SK-N-SH treated with all-trans-retinoic acid at 6 μM for 48 hours (cell line): ENCODE measurements at regions not wholly inside any gene's neighbourhood (a gene's known extent, or its start where the extent isn't known, plus 50 kb on each side); places are given as distances from the start of the nearest gene placed in this dataset.

Experiments used
- ATAC-seq: fragments of 200-7000 bp; cut with Tn5 transposase; 3 replicates; pipeline ENCODE4 v1.9.1; 2020; ENCODE audit warnings: mild to moderate bottlenecking, moderate library complexity
- BACH2 ChIP-seq: fragments of 250-450 bp; sonication (Bioruptor Pico); IDR thresholded peaks from 2 replicates; pipeline ENCODE4 v1.9.0; 2021; ENCODE audit warnings: mild to moderate bottlenecking, borderline replicate concordance
- CREB5 ChIP-seq: fragments of 250-450 bp; sonication (Bioruptor Pico); IDR thresholded peaks from 2 replicates; pipeline ENCODE4 v1.5.1; 2020; ENCODE audit warnings: low read depth, mild to moderate bottlenecking, moderate library complexity
- CSDC2 ChIP-seq: fragments of 250-450 bp; sonication (Bioruptor Pico); IDR thresholded peaks from 2 replicates; pipeline ENCODE4 v1.5.0; 2020; ENCODE audit warnings: mild to moderate bottlenecking, moderate library complexity
- CSRNP3 ChIP-seq: fragments of 250-450 bp; sonication (Bioruptor Pico); IDR thresholded peaks from 2 replicates; pipeline ENCODE4 v1.5.1; 2021; ENCODE audit warnings: mild to moderate bottlenecking, moderate library complexity
- ESRRG ChIP-seq: fragments of 250-450 bp; sonication (Bioruptor Pico); IDR thresholded peaks from 2 replicates; pipeline ENCODE4 v1.6.1; 2021; ENCODE audit warnings: mild to moderate bottlenecking
- GLIS3 ChIP-seq: fragments of 250-450 bp; sonication (Bioruptor Pico); IDR thresholded peaks from 2 replicates; pipeline ENCODE4 v1.5.0; 2020; ENCODE audit warnings: mild to moderate bottlenecking, moderate library complexity
- ISL1 ChIP-seq: fragments of 250-450 bp; sonication (Bioruptor Pico); IDR thresholded peaks from 2 replicates; pipeline ENCODE4 v2.1.2; 2022; ENCODE audit warnings: mild to moderate bottlenecking, moderate library complexity
- OSR1 ChIP-seq: fragments of 250-450 bp; sonication (Bioruptor Pico); IDR thresholded peaks from 2 replicates; pipeline ENCODE4 v1.8.0; 2022; ENCODE audit warnings: moderate library complexity, mild to moderate bottlenecking, inconsistent platforms
- PPARA ChIP-seq: fragments of 250-450 bp; sonication (Bioruptor Pico); IDR thresholded peaks from 2 replicates; pipeline ENCODE4 v1.5.0; 2020; ENCODE audit warnings: mild to moderate bottlenecking, borderline replicate concordance
- RARB ChIP-seq: fragments of 250-450 bp; sonication (Bioruptor Pico); IDR thresholded peaks from 2 replicates; pipeline ENCODE4 v1.8.0; 2021; ENCODE audit warnings: mild to moderate bottlenecking, moderate library complexity
- SNAI2 ChIP-seq: fragments of 250-450 bp; sonication (Bioruptor Pico); IDR thresholded peaks from 2 replicates; pipeline ENCODE4 v1.5.0; 2020; ENCODE audit warnings: mild to moderate bottlenecking, moderate library complexity
- TOX ChIP-seq: fragments of 250-450 bp; sonication (Bioruptor Pico); IDR thresholded peaks from 2 replicates; pipeline ENCODE4 v1.8.0; 2021; ENCODE audit warnings: mild to moderate bottlenecking, moderate library complexity, borderline replicate concordance
- ZC3H10 ChIP-seq: fragments of 250-450 bp; sonication (Bioruptor Pico); IDR thresholded peaks from 2 replicates; pipeline ENCODE4 v1.5.1; 2021; ENCODE audit warnings: mild to moderate bottlenecking, moderate library complexity
- ZFP3 ChIP-seq: fragments of 250-450 bp; sonication (Bioruptor Pico); IDR thresholded peaks from 2 replicates; pipeline ENCODE4 v1.5.0; 2020; ENCODE audit warnings: mild to moderate bottlenecking, moderate library complexity
- ZNF70 ChIP-seq: fragments of 450-650 bp; formaldehyde crosslinking; IDR thresholded peaks from 2 replicates; pipeline ENCODE4 v1.5.0; 2020; ENCODE audit warnings: mild to moderate bottlenecking, moderate library complexity
- ZNF8 ChIP-seq: fragments of 450-650 bp; formaldehyde crosslinking; IDR thresholded peaks from 2 replicates; pipeline ENCODE4 v1.5.0; 2020; ENCODE audit warnings: mild to moderate bottlenecking, moderate library complexity
- TF ChIP-seq, protein P1 (sequence below): fragments of 250-450 bp; sonication (Bioruptor Pico); IDR thresholded peaks from 2 replicates; pipeline ENCODE4 v1.5.0; 2020; ENCODE audit warnings: mild to moderate bottlenecking, moderate library complexity
- TF ChIP-seq, protein P2 (sequence below): fragments of 250-450 bp; sonication (Bioruptor Pico); IDR thresholded peaks from 2 replicates; pipeline ENCODE4 v1.8.0; 2020; ENCODE audit warnings: mild to moderate bottlenecking, moderate library complexity, borderline replicate concordance

DNA sequence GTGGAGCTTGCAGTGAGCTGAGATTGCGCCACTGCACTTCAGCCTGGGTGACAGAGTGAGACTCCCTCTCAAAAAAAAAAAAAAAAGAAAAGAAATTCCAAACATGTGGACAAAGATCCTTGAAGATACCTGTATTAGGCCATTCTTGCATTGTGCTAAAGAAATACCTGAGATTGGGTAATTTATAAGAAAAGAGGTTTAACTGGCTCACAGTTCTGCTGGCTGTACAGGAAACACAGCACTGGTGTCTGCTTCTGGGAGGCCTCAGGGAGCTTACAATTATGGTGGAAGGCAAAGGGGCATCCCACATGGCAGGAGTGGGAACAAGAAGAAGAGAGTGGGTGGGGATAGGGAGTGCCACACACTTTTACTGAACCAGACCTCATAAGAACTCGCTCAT is 140.1 kb downstream of the SS18 start:
- ATAC-seq, result no peak
- no peak for TF ChIP-seq BACH2 (CRISPR knock-in tag)
- TF ChIP-seq ZFP3, result no peak
- TF ChIP-seq, protein P1, sequence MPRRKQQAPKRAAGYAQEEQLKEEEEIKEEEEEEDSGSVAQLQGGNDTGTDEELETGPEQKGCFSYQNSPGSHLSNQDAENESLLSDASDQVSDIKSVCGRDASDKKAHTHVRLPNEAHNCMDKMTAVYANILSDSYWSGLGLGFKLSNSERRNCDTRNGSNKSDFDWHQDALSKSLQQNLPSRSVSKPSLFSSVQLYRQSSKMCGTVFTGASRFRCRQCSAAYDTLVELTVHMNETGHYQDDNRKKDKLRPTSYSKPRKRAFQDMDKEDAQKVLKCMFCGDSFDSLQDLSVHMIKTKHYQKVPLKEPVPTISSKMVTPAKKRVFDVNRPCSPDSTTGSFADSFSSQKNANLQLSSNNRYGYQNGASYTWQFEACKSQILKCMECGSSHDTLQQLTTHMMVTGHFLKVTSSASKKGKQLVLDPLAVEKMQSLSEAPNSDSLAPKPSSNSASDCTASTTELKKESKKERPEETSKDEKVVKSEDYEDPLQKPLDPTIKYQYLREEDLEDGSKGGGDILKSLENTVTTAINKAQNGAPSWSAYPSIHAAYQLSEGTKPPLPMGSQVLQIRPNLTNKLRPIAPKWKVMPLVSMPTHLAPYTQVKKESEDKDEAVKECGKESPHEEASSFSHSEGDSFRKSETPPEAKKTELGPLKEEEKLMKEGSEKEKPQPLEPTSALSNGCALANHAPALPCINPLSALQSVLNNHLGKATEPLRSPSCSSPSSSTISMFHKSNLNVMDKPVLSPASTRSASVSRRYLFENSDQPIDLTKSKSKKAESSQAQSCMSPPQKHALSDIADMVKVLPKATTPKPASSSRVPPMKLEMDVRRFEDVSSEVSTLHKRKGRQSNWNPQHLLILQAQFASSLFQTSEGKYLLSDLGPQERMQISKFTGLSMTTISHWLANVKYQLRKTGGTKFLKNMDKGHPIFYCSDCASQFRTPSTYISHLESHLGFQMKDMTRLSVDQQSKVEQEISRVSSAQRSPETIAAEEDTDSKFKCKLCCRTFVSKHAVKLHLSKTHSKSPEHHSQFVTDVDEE (CRISPR knock-in tag), result no peak
- no peak for TF ChIP-seq ZNF70 (CRISPR knock-in tag)
- TF ChIP-seq ZNF8 (CRISPR knock-in tag), result no peak
- TF ChIP-seq, protein P2, sequence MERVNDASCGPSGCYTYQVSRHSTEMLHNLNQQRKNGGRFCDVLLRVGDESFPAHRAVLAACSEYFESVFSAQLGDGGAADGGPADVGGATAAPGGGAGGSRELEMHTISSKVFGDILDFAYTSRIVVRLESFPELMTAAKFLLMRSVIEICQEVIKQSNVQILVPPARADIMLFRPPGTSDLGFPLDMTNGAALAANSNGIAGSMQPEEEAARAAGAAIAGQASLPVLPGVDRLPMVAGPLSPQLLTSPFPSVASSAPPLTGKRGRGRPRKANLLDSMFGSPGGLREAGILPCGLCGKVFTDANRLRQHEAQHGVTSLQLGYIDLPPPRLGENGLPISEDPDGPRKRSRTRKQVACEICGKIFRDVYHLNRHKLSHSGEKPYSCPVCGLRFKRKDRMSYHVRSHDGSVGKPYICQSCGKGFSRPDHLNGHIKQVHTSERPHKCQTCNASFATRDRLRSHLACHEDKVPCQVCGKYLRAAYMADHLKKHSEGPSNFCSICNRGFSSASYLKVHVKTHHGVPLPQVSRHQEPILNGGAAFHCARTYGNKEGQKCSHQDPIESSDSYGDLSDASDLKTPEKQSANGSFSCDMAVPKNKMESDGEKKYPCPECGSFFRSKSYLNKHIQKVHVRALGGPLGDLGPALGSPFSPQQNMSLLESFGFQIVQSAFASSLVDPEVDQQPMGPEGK (CRISPR knock-in tag), result no peak
- no peak for TF ChIP-seq ZC3H10 (CRISPR knock-in tag)
- TF ChIP-seq GLIS3 (CRISPR knock-in tag), result no peak
- no peak for TF ChIP-seq SNAI2
- TF ChIP-seq OSR1, result no peak
- no peak for TF ChIP-seq RARB
- TF ChIP-seq ESRRG (CRISPR knock-in tag), result no peak
- TF ChIP-seq, all 23 proteins: peak for 0

GRCh38 chr18:25946540-25946939 is 143.9 kb downstream of the SS18 start:
- TF ChIP-seq ZC3H10 (CRISPR knock-in tag) (no peak), ISL1 (CRISPR knock-in tag) (no peak), SNAI2 (no peak), ESRRG (CRISPR knock-in tag) (no peak), ZNF70 (CRISPR knock-in tag) (no peak), TOX (CRISPR knock-in tag) (no peak), CREB5 (CRISPR knock-in tag) (no peak), ZNF8 (CRISPR knock-in tag) (no peak), CSRNP3 (CRISPR knock-in tag) (no peak), PPARA (CRISPR knock-in tag) (no peak), GLIS3 (CRISPR knock-in tag) (no peak), CSDC2 (CRISPR knock-in tag) (no peak), OSR1 (no peak)
- TF ChIP-seq, protein P1 (CRISPR knock-in tag), result no peak
- TF ChIP-seq, protein P2 (CRISPR knock-in tag), result no peak
- no peak for ATAC-seq
